PC-9 (cell line): ENCODE measurements at regions not wholly inside any gene's neighbourhood (a gene's known extent, or its start where the extent isn't known, plus 50 kb on each side); places are given as distances from the start of the nearest gene placed in this dataset.

Source experiments
- BruUV-seq: library from RNA; stranded (reverse); fragments of 400-500 nt; replicated peaks from 2 replicates; lab custom pipeline; 2021; lab: Mats Ljungman, UMichigan
- CTCF ChIA-PET: fragments of 300-600 bp; sonication (Branson Sonifier 250); formaldehyde crosslinking; loops from one replicate; lab custom pipeline; 2022; ENCODE audit warnings: antibody characterized with exemption; lab: Charles Lee
- POLR2A ChIA-PET: fragments of 300-600 bp; sonication (Branson Sonifier 250); formaldehyde crosslinking; loops from one replicate; lab custom pipeline; 2022; ENCODE audit warnings: antibody characterized with exemption; ENCODE audit not compliant: unreplicated experiment; lab: Charles Lee
- DNase-seq, 2 experiments: peaks; one replicate each; pipeline versions ENCODE4 v3.0.0 to v3.0.0-alpha.2; 2015 to 2022; ENCODE audit warnings: mixed read lengths in 1 of 2
- H2AFZ ChIP-seq: fragments of 200-600 bp; sonication (generic); 2 replicates; pipeline ENCODE4 v1.8.1; 2017; ENCODE audit warnings: antibody characterized with exemption
- H3F3A ChIP-seq: fragments of 200-600 bp; sonication (generic); 2 replicates; pipeline ENCODE4 v1.8.1; 2017; ENCODE audit warnings: antibody characterized with exemption, mild to moderate bottlenecking, low read depth; ENCODE audit not compliant: insufficient read depth
- H3K27ac ChIP-seq: fragments of 200-600 bp; sonication (generic); 2 replicates; pipeline ENCODE4 v1.6.1; 2016; ENCODE audit warnings: mixed run types
- H3K27me3 ChIP-seq: fragments of 200-600 bp; sonication (generic); 2 replicates; pipeline ENCODE4 v1.6.1; 2016; ENCODE audit warnings: low read depth, mixed run types; ENCODE audit not compliant: insufficient read depth
- H3K36me3 ChIP-seq: fragments of 200-600 bp; sonication (generic); 2 replicates; pipeline ENCODE4 v1.6.1; 2016; ENCODE audit warnings: low read depth, mixed run types
- H3K4me1 ChIP-seq: fragments of 200-600 bp; sonication (generic); replicated peaks from 2 replicates; pipeline ENCODE4 v1.6.1; 2016; ENCODE audit warnings: mixed run types; ENCODE audit not compliant: insufficient read depth
- H3K4me2 ChIP-seq: fragments of 200-600 bp; sonication (generic); 2 replicates; pipeline ENCODE4 v1.6.1; 2017; ENCODE audit warnings: mixed run types
- H3K4me3 ChIP-seq: fragments of 200-600 bp; sonication (generic); 2 replicates; pipeline ENCODE4 v1.6.1; 2016; ENCODE audit warnings: mixed run types
- H3K79me2 ChIP-seq: fragments of 200-600 bp; sonication (generic); 2 replicates; pipeline ENCODE4 v1.6.1; 2017; ENCODE audit warnings: low read depth, mixed run types
- H3K9me2 ChIP-seq: fragments of 200-600 bp; sonication (generic); 2 replicates; pipeline ENCODE4 v1.8.1; 2017; ENCODE audit warnings: mild to moderate bottlenecking; ENCODE audit not compliant: insufficient read depth
- H3K9me3 ChIP-seq: fragments of 200-600 bp; sonication (generic); 2 replicates; pipeline ENCODE4 v1.8.1; 2016; ENCODE audit warnings: low read depth; ENCODE audit not compliant: insufficient read depth
- H4K20me1 ChIP-seq: fragments of 200-600 bp; sonication (generic); 2 replicates; pipeline ENCODE4 v1.8.1; 2017; ENCODE audit not compliant: insufficient read depth
- CTCF ChIP-seq: fragments of 200-600 bp; sonication (generic); conservative IDR thresholded peaks from 2 replicates; pipeline ENCODE4 v1.6.1; 2017; ENCODE audit warnings: mixed run types, antibody characterized with exemption, mild to moderate bottlenecking, moderate library complexity
- EZH2 ChIP-seq: fragments of 200-600 bp; sonication (generic); IDR thresholded peaks from 2 replicates; pipeline ENCODE4 v1.8.0; 2017; ENCODE audit warnings: antibody characterized with exemption, low read depth
- intact Hi-C: fragments of 100-400 bp; cut with micrococcal nuclease; formaldehyde crosslinking; loops from one replicate; pipeline ENCODE4 v1.10.0; 2022; ENCODE audit not compliant: unreplicated experiment

GRCh38 chr2:62556086-62556485 lies 50.1 kb upstream of the TMEM17 start:
- no peak for DNase-seq
- ChIA-PET CTCF (no interaction called here), POLR2A (no interaction called here)
- H3K27me3 ChIP-seq = no peaks in the 10 kb centered on the region
- H3K9me3 ChIP-seq = no peaks in the 10 kb centered on the region
- no peaks in the 10 kb centered on the region for H3K79me2 ChIP-seq
- H2AFZ ChIP-seq = no peak overlapping the region
- no peak overlapping the region for H3K4me2 ChIP-seq
- H3F3A ChIP-seq = no peaks in the 10 kb centered on the region
- no peaks in the 10 kb centered on the region for H3K9me2 ChIP-seq
- no peaks in the 10 kb centered on the region for H3K4me1 ChIP-seq
- intact Hi-C loops = no loop called here
- no peaks in the 10 kb centered on the region for H3K36me3 ChIP-seq
- no peak overlapping the region for H3K4me3 ChIP-seq
- no TSS peak for BruUV-seq
- no peak overlapping the region for H3K27ac ChIP-seq
- no peaks in the 10 kb centered on the region for H4K20me1 ChIP-seq
- no peak for TF ChIP-seq EZH2
- no peak for TF ChIP-seq CTCF
